K562 (cell line): ENCODE measurements at regions not wholly inside any gene's neighbourhood (a gene's known extent, or its start where the extent isn't known, plus 50 kb on each side); places are given as distances from the start of the nearest gene placed in this dataset.

Experiments used
- ATAC-seq: fragments of 200-7000 bp; cut with Tn5 transposase; 3 replicates; pipeline ENCODE4 v1.9.1; 2020; ENCODE audit warnings: moderate library complexity
- BruUV-seq: library from RNA; stranded (reverse); fragments of 400-500 nt; replicated peaks from 2 replicates; lab custom pipeline; 2021; lab: Mats Ljungman, UMichigan
- CTCF ChIA-PET: fragments of 300-600 bp; formaldehyde crosslinking; extraction: SDS; loops from one replicate; lab custom pipeline; 2021; ENCODE audit warnings: low intra/inter-chr PET ratio; lab: Yijun Ruan, JAX
- POLR2A ChIA-PET: fragments of 300-600, 350-650 bp; sonication (Branson Sonifier 250); formaldehyde crosslinking; extraction: SDS; loops from one replicate; lab custom pipeline; 2021; ENCODE audit warnings: antibody characterized with exemption, inconsistent platforms; lab: Yijun Ruan, JAX
- DNase-seq, 4 experiments: peaks; one replicate each; pipeline versions ENCODE4 v3.0.0 to v3.0.0-alpha.2; 2011 to 2018; ENCODE audit warnings: low spot score in 3 of 4, mixed read lengths in 3 of 4; ENCODE audit errors: extremely low read depth in 1 of 4
- FAIRE-seq: peaks from 2 replicates; lab custom pipeline; 2011; peaks lifted over from hg19 to GRCh38; lab: Jason Lieb, UNC
- H2AFZ ChIP-seq: 2 replicates; pipeline ENCODE4 v1.6.0; 2011; ENCODE audit warnings: low read depth, low read length, control low read depth, inconsistent platforms
- H3K27ac ChIP-seq: fragments of 200-600 bp; 3 replicates; pipeline ENCODE4 v1.8.0; 2011; ENCODE audit warnings: low read depth, mild to moderate bottlenecking, control low read depth, inconsistent platforms, low read length, moderate library complexity, mixed read lengths; ENCODE audit errors: extremely low read depth
- H3K27me3 ChIP-seq, 2 experiments: fragments of 300-600 bp in 1 of 2; 2 replicates in 1 of 2; 3 replicates in 1 of 2; pipeline versions ENCODE4 v1.6.0 to v1.8.0; 2011; ENCODE audit warnings: inconsistent platforms in 2 of 2, low read length in 2 of 2, mild to moderate bottlenecking in 1 of 2, mixed read lengths in 1 of 2, moderate library complexity in 1 of 2; ENCODE audit not compliant: control insufficient read depth in 2 of 2, insufficient read depth in 2 of 2
- H3K36me3 ChIP-seq: fragments of 300-600 bp; 3 replicates; pipeline ENCODE4 v1.8.0; 2011; ENCODE audit warnings: mild to moderate bottlenecking, low read length, inconsistent platforms; ENCODE audit not compliant: control insufficient read depth, insufficient read depth
- H3K4me1 ChIP-seq, 2 experiments: fragments of 200-600 bp in 1 of 2; replicated peaks in 1 of 2; 2 replicates in 1 of 2; 3 replicates in 1 of 2; pipeline versions ENCODE4 v1.5.1 to v1.8.0; 2011; ENCODE audit warnings: inconsistent platforms in 2 of 2, low read length in 2 of 2, mild to moderate bottlenecking in 1 of 2, mixed read lengths in 1 of 2, moderate library complexity in 1 of 2; ENCODE audit not compliant: control insufficient read depth in 2 of 2, insufficient read depth in 2 of 2
- H3K4me2 ChIP-seq: 2 replicates; pipeline ENCODE4 v1.6.1; 2011; ENCODE audit warnings: low read length, control low read depth, inconsistent platforms, mixed read lengths; ENCODE audit not compliant: insufficient read depth
- H3K4me3 ChIP-seq: fragments of 200-600 bp; sonication (generic), shearing (Covaris generic); 2 replicates; pipeline ENCODE4 v1.5.1; 2016; ENCODE audit warnings: control low read depth, inconsistent platforms
- H3K79me2 ChIP-seq: fragments of 200-600 bp; 3 replicates; pipeline ENCODE4 v1.8.0; 2011; ENCODE audit warnings: low read length, inconsistent platforms; ENCODE audit not compliant: control insufficient read depth, insufficient read depth
- H3K9ac ChIP-seq, 2 experiments: 2 replicates each; pipeline versions ENCODE4 v1.6.0 to v1.6.1; 2011; ENCODE audit warnings: low read depth in 2 of 2, low read length in 2 of 2, control low read depth in 1 of 2, inconsistent platforms in 1 of 2, mild to moderate bottlenecking in 1 of 2, mixed read lengths in 1 of 2; ENCODE audit not compliant: insufficient read depth in 1 of 2
- H3K9me1 ChIP-seq: one replicate; pipeline ENCODE4 v1.6.0; 2011; ENCODE audit warnings: inconsistent platforms, mild to moderate bottlenecking, low read length, moderate library complexity; ENCODE audit not compliant: control insufficient read depth, insufficient read depth
- H3K9me3 ChIP-seq: replicated peaks from 2 replicates; pipeline ENCODE4 v1.5.1; 2011; ENCODE audit warnings: low read depth, low read length, inconsistent platforms; ENCODE audit not compliant: control insufficient read depth, insufficient read depth
- H4K20me1 ChIP-seq: replicated peaks from 2 replicates; pipeline ENCODE4 v1.6.1; 2011; ENCODE audit warnings: low read length, inconsistent platforms, mixed read lengths; ENCODE audit not compliant: control insufficient read depth, insufficient read depth
- CHD4 ChIP-seq: fragments of 200-600 bp; sonication (generic); IDR thresholded peaks from 3 replicates; pipeline ENCODE4 v1.6.1; 2012; ENCODE audit warnings: low read depth, mild to moderate bottlenecking, mixed read lengths, low read length, inconsistent platforms; ENCODE audit not compliant: insufficient read depth, insufficient replicate concordance, poor library complexity, severe bottlenecking
- CREBBP ChIP-seq: IDR thresholded peaks from one replicate; pipeline ENCODE4 v1.6.1; 2012; ENCODE audit warnings: low read depth, mild to moderate bottlenecking, control low read depth, inconsistent platforms, low read length
- HDGF ChIP-seq: fragments of 450-650 bp; IDR thresholded peaks from 2 replicates; pipeline ENCODE4 v1.6.1; 2016
- SNIP1 ChIP-seq: fragments of 450-650 bp; IDR thresholded peaks from 2 replicates; pipeline ENCODE4 v1.7.1; 2017; ENCODE audit warnings: low read depth, mild to moderate bottlenecking
- ZNF124 ChIP-seq: sonication (generic); formaldehyde crosslinking; IDR thresholded peaks from 2 replicates; pipeline ENCODE4 v1.8.1; 2022; ENCODE audit warnings: missing genetic modification reagents
- ZNF253 ChIP-seq: fragments of 250-450 bp; sonication (Bioruptor Pico); conservative IDR thresholded peaks from 2 replicates; pipeline ENCODE4 v1.6.1; 2021; ENCODE audit warnings: mild to moderate bottlenecking
- WGBS: fragments of 100-300 bp; shearing (Covaris generic); methylation state at CpG from one replicate; pipeline ENCODE4 v1.1.6; 2016; ENCODE audit warnings: low coverage, mixed read lengths; ENCODE audit not compliant: insufficient coverage; ENCODE audit errors: missing lambda C conversion rate; 5-methylcytosine and 5-hydroxymethylcytosine counted together
- in situ Hi-C: fragments of 300-500 bp; cut with MboI; formaldehyde crosslinking; loops from 4 replicates; pipeline ENCODE4 v1.15.0; 2018; ENCODE audit warnings: inconsistent platforms, mixed read lengths
- intact Hi-C: fragments of 100-400 bp; cut with micrococcal nuclease; formaldehyde crosslinking; loops from 2 replicates; pipeline ENCODE4 v1.14.2; 2022
- TF ChIP-seq, protein P1 (sequence below): sonication (generic); formaldehyde crosslinking; IDR thresholded peaks from 2 replicates; pipeline ENCODE4 v1.8.0; 2022; ENCODE audit warnings: mild to moderate bottlenecking, missing genetic modification reagents
- TF ChIP-seq, protein P2 (sequence below): fragments of 450-650 bp; IDR thresholded peaks from 2 replicates; pipeline ENCODE4 v1.6.1; 2014; ENCODE audit warnings: low read depth, mild to moderate bottlenecking, moderate library complexity, borderline replicate concordance

- H3K4me1 ChIP-seq = peaks cover 0 to 11% of the 10 kb centered on the region in 2 experiments; a peak in 2 of 5 replicates
- no TSS peak for BruUV-seq
- no peaks in the 10 kb centered on the region for H3K36me3 ChIP-seq
- intact Hi-C loops = no loop called here
- H4K20me1 ChIP-seq = no peaks in the 10 kb centered on the region
- no peak overlapping the region for H3K4me3 ChIP-seq
- DNase-seq (no peak), ATAC-seq (no peak), FAIRE-seq (no peak)
- 12% methylated on average over 13 of the region's 13 CpGs for WGBS
- CTCF ChIA-PET = interaction anchor here (1.7 kb wide), 1 partner anchor 420 kb away, joined by 6 read pairs; no protein-coding TSS in a partner anchor
- H3K27ac ChIP-seq = no peak overlapping the region
- TF ChIP-seq CREBBP (no peak), ZNF253 (no peak), CHD4 (no peak), HDGF (no peak), SNIP1 (no peak), ZNF124 (CRISPR knock-in tag) (no peak)
- TF ChIP-seq, protein P1, sequence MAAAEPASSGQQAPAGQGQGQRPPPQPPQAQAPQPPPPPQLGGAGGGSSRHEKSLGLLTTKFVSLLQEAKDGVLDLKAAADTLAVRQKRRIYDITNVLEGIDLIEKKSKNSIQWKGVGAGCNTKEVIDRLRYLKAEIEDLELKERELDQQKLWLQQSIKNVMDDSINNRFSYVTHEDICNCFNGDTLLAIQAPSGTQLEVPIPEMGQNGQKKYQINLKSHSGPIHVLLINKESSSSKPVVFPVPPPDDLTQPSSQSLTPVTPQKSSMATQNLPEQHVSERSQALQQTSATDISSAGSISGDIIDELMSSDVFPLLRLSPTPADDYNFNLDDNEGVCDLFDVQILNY (CRISPR knock-in tag) = no peak
- TF ChIP-seq, protein P2, sequence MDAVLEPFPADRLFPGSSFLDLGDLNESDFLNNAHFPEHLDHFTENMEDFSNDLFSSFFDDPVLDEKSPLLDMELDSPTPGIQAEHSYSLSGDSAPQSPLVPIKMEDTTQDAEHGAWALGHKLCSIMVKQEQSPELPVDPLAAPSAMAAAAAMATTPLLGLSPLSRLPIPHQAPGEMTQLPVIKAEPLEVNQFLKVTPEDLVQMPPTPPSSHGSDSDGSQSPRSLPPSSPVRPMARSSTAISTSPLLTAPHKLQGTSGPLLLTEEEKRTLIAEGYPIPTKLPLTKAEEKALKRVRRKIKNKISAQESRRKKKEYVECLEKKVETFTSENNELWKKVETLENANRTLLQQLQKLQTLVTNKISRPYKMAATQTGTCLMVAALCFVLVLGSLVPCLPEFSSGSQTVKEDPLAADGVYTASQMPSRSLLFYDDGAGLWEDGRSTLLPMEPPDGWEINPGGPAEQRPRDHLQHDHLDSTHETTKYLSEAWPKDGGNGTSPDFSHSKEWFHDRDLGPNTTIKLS = no peak
- no peak overlapping the region for H3K9ac ChIP-seq
- no peak overlapping the region for H3K4me2 ChIP-seq
- H3K27me3 ChIP-seq = peaks cover 8 to 34% of the 10 kb centered on the region in 2 experiments; a peak in 4 of 5 replicates
- H2AFZ ChIP-seq = no peak overlapping the region
- in situ Hi-C loops = no loop called here
- POLR2A ChIA-PET = interaction anchor here (0.6 to 0.9 kb wide), 3 partner anchors 16 to 898 kb away, joined by 3 read pairs; no protein-coding TSS in a partner anchor
- peaks cover 9% of the 10 kb centered on the region for H3K9me3 ChIP-seq
- no peaks in the 10 kb centered on the region for H3K79me2 ChIP-seq
- no peaks in the 10 kb centered on the region for H3K9me1 ChIP-seq
These were observed 122.9 kb downstream of the METRNL start for GRCh38 chr17:83202002-83203000.
